Progenitor cell of endocrine pancreas (in vitro differentiated cells): ENCODE measurements at regions not wholly inside any gene's neighbourhood (a gene's known extent, or its start where the extent isn't known, plus 50 kb on each side); places are given as distances from the start of the nearest gene placed in this dataset.

Experiments
- DNase-seq: peaks from one replicate; pipeline ENCODE4 v3.0.0; 2021; ENCODE audit warnings: low spot score; ENCODE audit not compliant: unreplicated experiment
- H3K27ac Mint-ChIP-seq: 2 replicates; pipeline ENCODE4 v1.8.0; 2021; ENCODE audit warnings: mild to moderate bottlenecking, moderate library complexity, mixed read lengths
- H3K27me3 Mint-ChIP-seq: 2 replicates; pipeline ENCODE4 v1.8.0; 2021; ENCODE audit warnings: mixed read lengths
- H3K36me3 Mint-ChIP-seq: 2 replicates; pipeline ENCODE4 v1.8.0; 2022; ENCODE audit warnings: mixed read lengths; ENCODE audit not compliant: insufficient read depth
- H3K4me1 Mint-ChIP-seq: 2 replicates; pipeline ENCODE4 v1.8.0; 2021; ENCODE audit warnings: low read depth, mixed read lengths
- H3K4me3 Mint-ChIP-seq: 2 replicates; pipeline ENCODE4 v1.8.0; 2021; ENCODE audit warnings: low read depth, mild to moderate bottlenecking, moderate library complexity, mixed read lengths
- H3K9me3 Mint-ChIP-seq: 2 replicates; pipeline ENCODE4 v1.8.0; 2021; ENCODE audit warnings: low read depth, mixed read lengths
- TF ChIP-seq, protein P1 (sequence below): fragments of 200-600 bp; sonication (generic); IDR thresholded peaks from one replicate; pipeline ENCODE4 v1.5.0; 2021; ENCODE audit warnings: antibody characterized with exemption, mild to moderate bottlenecking; ENCODE audit not compliant: unreplicated experiment

DNA sequence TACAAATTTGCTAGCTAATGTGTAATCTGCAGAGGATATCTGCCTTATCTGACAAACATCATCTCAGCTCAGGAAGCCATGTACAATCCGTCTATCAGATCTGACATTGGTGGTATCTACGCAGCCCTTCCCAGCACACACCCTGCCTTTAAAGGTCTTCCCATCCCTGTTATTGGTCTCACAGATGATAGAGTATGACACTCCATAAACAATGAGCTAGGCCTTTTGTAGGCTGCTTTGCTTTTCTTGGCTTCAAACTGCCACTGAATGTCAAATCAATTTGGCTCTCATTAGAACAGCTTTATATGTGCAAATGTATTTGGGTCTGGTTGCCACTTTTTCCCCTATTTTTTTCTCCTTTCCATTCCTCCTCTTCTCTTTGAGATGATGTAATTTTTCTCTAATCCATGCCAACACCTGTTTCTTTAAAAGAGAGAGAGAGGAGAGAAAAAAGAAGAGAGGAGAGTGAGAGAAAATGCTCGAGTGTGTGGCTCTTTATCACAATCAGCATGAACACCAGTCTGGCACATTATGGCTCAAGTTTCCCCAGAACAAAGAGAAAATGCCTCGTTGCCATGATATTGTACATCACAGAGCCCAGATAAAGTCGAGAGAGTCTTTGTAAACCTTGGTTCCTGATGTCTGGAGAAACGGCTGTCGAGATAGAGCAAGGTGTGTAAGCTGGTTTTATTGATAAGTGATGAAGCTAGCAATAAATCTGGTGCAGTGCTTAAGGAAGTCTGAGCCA is 80.8 kb upstream of the DPH6 start:
- DNase-seq: no peak
- TF ChIP-seq, protein P1, sequence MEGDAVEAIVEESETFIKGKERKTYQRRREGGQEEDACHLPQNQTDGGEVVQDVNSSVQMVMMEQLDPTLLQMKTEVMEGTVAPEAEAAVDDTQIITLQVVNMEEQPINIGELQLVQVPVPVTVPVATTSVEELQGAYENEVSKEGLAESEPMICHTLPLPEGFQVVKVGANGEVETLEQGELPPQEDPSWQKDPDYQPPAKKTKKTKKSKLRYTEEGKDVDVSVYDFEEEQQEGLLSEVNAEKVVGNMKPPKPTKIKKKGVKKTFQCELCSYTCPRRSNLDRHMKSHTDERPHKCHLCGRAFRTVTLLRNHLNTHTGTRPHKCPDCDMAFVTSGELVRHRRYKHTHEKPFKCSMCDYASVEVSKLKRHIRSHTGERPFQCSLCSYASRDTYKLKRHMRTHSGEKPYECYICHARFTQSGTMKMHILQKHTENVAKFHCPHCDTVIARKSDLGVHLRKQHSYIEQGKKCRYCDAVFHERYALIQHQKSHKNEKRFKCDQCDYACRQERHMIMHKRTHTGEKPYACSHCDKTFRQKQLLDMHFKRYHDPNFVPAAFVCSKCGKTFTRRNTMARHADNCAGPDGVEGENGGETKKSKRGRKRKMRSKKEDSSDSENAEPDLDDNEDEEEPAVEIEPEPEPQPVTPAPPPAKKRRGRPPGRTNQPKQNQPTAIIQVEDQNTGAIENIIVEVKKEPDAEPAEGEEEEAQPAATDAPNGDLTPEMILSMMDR: no peak
- Mint-ChIP-seq H3K36me3 (no peaks in the 10 kb centered on the region), H3K9me3 (peaks cover 4% of the 10 kb centered on the region), H3K27me3 (no peaks in the 10 kb centered on the region), H3K27ac (peak overlapping the region; percentile 50), H3K4me3 (no peak overlapping the region), H3K4me1 (peaks cover 27% of the 10 kb centered on the region)

- Mint-ChIP-seq H3K4me1 (peaks cover 27% of the 10 kb centered on the region), H3K4me3 (no peak overlapping the region), H3K27ac (no peak overlapping the region), H3K27me3 (no peaks in the 10 kb centered on the region), H3K36me3 (no peaks in the 10 kb centered on the region), H3K9me3 (peaks cover 4% of the 10 kb centered on the region)
- TF ChIP-seq, protein P1: no peak
- DNase-seq: no peak
Observed at GRCh38 chr15:35627696-35628095, 81.7 kb upstream of the DPH6 start.

- Mint-ChIP-seq H3K27ac (no peak overlapping the region), H3K27me3 (no peaks in the 10 kb centered on the region), H3K4me1 (peaks cover 27% of the 10 kb centered on the region), H3K9me3 (peaks cover under 1% of the 10 kb centered on the region), H3K4me3 (no peak overlapping the region), H3K36me3 (no peaks in the 10 kb centered on the region)
- TF ChIP-seq, protein P1: no peak
- no peak for DNase-seq
Observed at GRCh38 chr15:35629766-35630165, 83.8 kb upstream of the DPH6 start.

DNA sequence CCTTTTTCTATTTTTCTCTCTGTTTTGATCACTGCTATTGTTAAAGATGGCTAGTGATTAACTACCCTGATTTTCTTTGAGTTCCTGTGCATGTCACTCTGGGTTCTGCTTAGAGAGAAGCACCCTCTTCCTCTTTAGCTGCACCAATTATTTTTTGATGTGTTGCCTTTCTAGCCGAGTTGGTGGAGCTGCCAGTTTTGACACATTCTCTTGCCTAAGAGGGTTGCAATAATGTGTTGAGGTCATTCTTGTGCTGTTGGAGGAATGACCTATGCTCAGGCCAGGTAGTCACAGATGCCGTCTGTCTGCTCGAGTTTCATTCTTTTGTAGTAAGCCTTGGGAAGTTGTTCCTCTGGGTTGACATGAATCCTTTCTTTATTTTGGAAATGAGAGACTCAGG is 84.6 kb upstream of the DPH6 start:
- Mint-ChIP-seq H3K4me3 (no peak overlapping the region), H3K27me3 (no peaks in the 10 kb centered on the region), H3K4me1 (peaks cover 27% of the 10 kb centered on the region), H3K27ac (no peak overlapping the region), H3K36me3 (no peaks in the 10 kb centered on the region), H3K9me3 (no peaks in the 10 kb centered on the region)
- DNase-seq: no peak
- TF ChIP-seq, protein P1: no peak

DNA sequence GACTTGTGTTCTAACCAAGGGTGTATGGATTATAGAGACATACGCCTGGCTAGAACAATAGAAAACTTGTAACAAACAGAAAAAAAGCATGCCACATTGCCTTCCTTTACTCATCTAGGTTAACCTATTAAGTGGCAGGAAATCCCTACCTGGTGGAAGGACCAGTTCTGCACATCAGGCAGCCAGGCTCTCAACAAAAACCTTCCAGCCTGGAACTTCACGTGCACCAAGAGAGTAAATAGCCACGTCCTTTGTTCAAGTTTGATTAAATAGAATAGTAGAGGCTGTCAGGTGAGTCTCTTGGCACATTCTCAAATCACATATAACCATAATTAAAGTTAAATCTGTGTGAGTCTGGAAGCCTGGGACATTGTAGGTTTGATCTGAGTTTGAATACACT is 85.0 kb upstream of the DPH6 start:
- TF ChIP-seq, protein P1: no peak
- no peak for DNase-seq
- no peaks in the 10 kb centered on the region for H3K9me3 Mint-ChIP-seq

More for the DNA sequence above, 85.0 kb upstream of the DPH6 start:
- H3K4me3 Mint-ChIP-seq: no peak overlapping the region
- no peaks in the 10 kb centered on the region for H3K36me3 Mint-ChIP-seq
- no peak overlapping the region for H3K27ac Mint-ChIP-seq
- H3K27me3 Mint-ChIP-seq: no peaks in the 10 kb centered on the region
- peaks cover 27% of the 10 kb centered on the region for H3K4me1 Mint-ChIP-seq
